DND-41 (cell line): ENCODE measurements at regions not wholly inside any gene's neighbourhood (a gene's known extent, or its start where the extent isn't known, plus 50 kb on each side); places are given as distances from the start of the nearest gene placed in this dataset.

Experiments
- ATAC-seq: fragments of 200-7000 bp; cut with Tn5 transposase; 3 replicates; pipeline ENCODE4 v1.9.1; 2021; ENCODE audit warnings: low read depth; ENCODE audit not compliant: insufficient read depth
- DNase-seq: peaks from one replicate; pipeline ENCODE4 v3.0.0-alpha.2; 2020
- H2AFZ ChIP-seq: 2 replicates; pipeline ENCODE4 v1.6.0; 2012; ENCODE audit warnings: low read depth, low read length
- H3K27ac ChIP-seq: 2 replicates; pipeline ENCODE4 v1.5.1; 2012; ENCODE audit warnings: low read length, inconsistent platforms
- H3K27me3 ChIP-seq: fragments of 200-600 bp; sonication (generic); 2 replicates; pipeline ENCODE4 v1.6.0; 2012; ENCODE audit warnings: low read length, mild to moderate bottlenecking, inconsistent platforms; ENCODE audit not compliant: insufficient read depth, poor library complexity
- H3K36me3 ChIP-seq: 2 replicates; pipeline ENCODE4 v1.5.1; 2012; ENCODE audit warnings: low read length, inconsistent platforms; ENCODE audit not compliant: insufficient read depth
- H3K4me1 ChIP-seq: 2 replicates; pipeline ENCODE4 v1.5.1; 2012; ENCODE audit warnings: mild to moderate bottlenecking, low read length; ENCODE audit not compliant: insufficient read depth
- H3K4me2 ChIP-seq: 2 replicates; pipeline ENCODE4 v1.6.0; 2012; ENCODE audit warnings: mild to moderate bottlenecking, moderate library complexity, low read length, inconsistent platforms; ENCODE audit not compliant: insufficient read depth
- H3K4me3 ChIP-seq, 2 experiments: fragments of 200-600 bp in 1 of 2; shearing (Covaris generic) in 1 of 2; 2 replicates each; pipeline ENCODE4 v1.5.1; 2012 to 2016; ENCODE audit warnings: inconsistent platforms in 2 of 2, low read length in 2 of 2, mild to moderate bottlenecking in 2 of 2, low read depth in 1 of 2, moderate library complexity in 1 of 2
- H3K79me2 ChIP-seq: 2 replicates; pipeline ENCODE4 v1.6.0; 2012; ENCODE audit warnings: low read length, inconsistent platforms; ENCODE audit not compliant: insufficient read depth
- H3K9ac ChIP-seq: 2 replicates; pipeline ENCODE4 v1.6.0; 2012; ENCODE audit warnings: low read depth, mild to moderate bottlenecking, inconsistent platforms, low read length, moderate library complexity
- H3K9me3 ChIP-seq: 2 replicates; pipeline ENCODE4 v1.5.1; 2012; ENCODE audit warnings: low read length, moderate library complexity, mild to moderate bottlenecking, inconsistent platforms; ENCODE audit not compliant: insufficient read depth, severe bottlenecking
- H4K20me1 ChIP-seq: 2 replicates; pipeline ENCODE4 v1.6.0; 2012; ENCODE audit warnings: low read length; ENCODE audit not compliant: insufficient read depth
- EZH2 ChIP-seq: IDR thresholded peaks from 3 replicates; pipeline ENCODE4 v1.6.1; 2012; ENCODE audit warnings: borderline replicate concordance, low read depth, mild to moderate bottlenecking, moderate library complexity, low read length, inconsistent platforms; ENCODE audit not compliant: severe bottlenecking
- TF ChIP-seq, protein P1 (sequence below): IDR thresholded peaks from 2 replicates; pipeline ENCODE4 v1.5.1; 2012; ENCODE audit warnings: borderline replicate concordance, low read length, moderate library complexity, mild to moderate bottlenecking; ENCODE audit not compliant: poor library complexity, severe bottlenecking; ENCODE audit errors: extremely low read depth

DNA sequence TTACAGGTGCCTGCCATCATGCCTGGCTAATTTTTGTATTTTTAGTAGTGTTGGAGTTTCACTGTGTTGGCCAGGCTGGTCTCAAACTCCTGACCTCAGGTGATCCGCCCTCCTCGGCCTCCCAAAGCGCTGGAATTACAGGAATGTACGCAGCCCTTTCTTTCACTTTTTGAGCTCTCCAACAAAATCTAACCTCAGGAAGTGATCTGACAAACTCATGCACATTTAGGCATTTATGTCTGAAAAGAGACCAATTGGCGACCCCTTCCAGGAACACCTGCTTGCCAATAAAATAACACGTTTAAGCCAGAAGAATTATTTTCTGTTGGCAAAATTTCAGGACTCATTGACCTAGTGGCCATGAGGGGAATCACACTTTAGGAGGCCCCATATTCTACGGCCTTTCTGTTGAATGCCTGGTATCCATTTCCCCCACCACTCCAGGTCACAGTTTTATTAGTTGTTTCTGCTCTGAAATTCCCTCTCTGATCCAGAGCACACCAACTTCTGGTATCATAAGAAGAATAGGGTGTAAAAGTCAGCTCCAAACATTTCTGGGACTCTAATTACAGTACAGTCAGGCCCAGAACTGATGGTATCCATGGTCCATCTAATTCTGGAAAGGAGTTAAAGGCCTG is 65.8 kb upstream of the FRMD4A start:
- no peaks in the 10 kb centered on the region for H4K20me1 ChIP-seq
- no peaks in the 10 kb centered on the region for H3K36me3 ChIP-seq
- no peak overlapping the region for H3K27ac ChIP-seq
- no peak overlapping the region for H3K9ac ChIP-seq
- DNase-seq (no peak), ATAC-seq (no peak)
- H2AFZ ChIP-seq = no peak overlapping the region
- H3K4me2 ChIP-seq = no peak overlapping the region
- no peaks in the 10 kb centered on the region for H3K27me3 ChIP-seq
- H3K4me1 ChIP-seq = no peaks in the 10 kb centered on the region
- H3K4me3 ChIP-seq = no peak overlapping the region
- no peak for TF ChIP-seq EZH2
- TF ChIP-seq, protein P1, sequence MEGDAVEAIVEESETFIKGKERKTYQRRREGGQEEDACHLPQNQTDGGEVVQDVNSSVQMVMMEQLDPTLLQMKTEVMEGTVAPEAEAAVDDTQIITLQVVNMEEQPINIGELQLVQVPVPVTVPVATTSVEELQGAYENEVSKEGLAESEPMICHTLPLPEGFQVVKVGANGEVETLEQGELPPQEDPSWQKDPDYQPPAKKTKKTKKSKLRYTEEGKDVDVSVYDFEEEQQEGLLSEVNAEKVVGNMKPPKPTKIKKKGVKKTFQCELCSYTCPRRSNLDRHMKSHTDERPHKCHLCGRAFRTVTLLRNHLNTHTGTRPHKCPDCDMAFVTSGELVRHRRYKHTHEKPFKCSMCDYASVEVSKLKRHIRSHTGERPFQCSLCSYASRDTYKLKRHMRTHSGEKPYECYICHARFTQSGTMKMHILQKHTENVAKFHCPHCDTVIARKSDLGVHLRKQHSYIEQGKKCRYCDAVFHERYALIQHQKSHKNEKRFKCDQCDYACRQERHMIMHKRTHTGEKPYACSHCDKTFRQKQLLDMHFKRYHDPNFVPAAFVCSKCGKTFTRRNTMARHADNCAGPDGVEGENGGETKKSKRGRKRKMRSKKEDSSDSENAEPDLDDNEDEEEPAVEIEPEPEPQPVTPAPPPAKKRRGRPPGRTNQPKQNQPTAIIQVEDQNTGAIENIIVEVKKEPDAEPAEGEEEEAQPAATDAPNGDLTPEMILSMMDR = peak; percentile 31
- no peaks in the 10 kb centered on the region for H3K79me2 ChIP-seq
- H3K9me3 ChIP-seq = no peaks in the 10 kb centered on the region

DNA sequence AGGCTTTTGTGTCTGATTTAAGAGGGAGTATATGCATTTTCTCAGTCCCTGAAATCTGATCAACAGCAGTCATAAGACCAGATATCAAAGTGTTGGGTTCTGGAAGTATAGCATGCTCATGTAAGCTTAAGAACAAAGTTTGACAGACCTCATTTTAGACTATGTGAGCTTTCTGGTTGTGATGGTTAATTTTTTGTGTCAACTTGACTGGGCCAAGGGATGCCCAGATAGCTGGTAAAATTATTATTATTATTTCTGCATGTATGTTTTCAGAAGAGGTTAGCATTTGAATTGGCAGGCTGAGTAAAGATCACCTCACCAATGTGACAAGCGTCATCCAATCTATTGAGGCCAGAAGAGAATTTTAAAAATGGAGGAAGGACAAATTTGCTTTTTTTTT is 63.5 kb upstream of the FRMD4A start:
- Histone ChIP-seq H3K9ac (no peak overlapping the region), H3K79me2 (no peaks in the 10 kb centered on the region), H3K4me3 (no peak overlapping the region), H3K36me3 (no peaks in the 10 kb centered on the region), H3K4me1 (no peaks in the 10 kb centered on the region), H3K4me2 (no peak overlapping the region), H2AFZ (no peak overlapping the region), H3K9me3 (no peaks in the 10 kb centered on the region), H3K27ac (no peak overlapping the region), H4K20me1 (no peaks in the 10 kb centered on the region), H3K27me3 (no peaks in the 10 kb centered on the region)
- ATAC-seq (no peak), DNase-seq (no peak)
- TF ChIP-seq EZH2 = no peak
- TF ChIP-seq, protein P1 = no peak

DNA sequence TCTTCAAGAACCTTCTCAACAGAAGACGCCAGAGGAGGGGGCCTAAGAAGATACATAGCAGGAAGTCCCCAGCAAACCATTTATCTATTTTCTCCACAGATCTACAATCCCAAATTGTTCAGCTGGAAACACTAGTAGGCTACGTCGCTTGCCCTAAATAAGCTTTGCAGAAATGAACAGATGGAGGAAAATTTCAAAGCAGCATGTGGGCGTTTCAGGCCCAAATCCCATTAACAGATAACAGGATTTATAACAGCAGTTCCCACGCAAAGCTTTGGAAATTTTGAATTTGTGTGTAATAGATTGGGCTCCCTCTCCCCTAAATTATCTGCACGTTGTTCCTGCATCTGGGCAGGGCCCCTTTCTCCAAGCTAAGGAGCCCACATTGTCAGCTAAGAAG is 60.6 kb upstream of the FRMD4A start:
- H3K4me2 ChIP-seq = no peak overlapping the region
- H3K4me3 ChIP-seq = no peak overlapping the region
- no peak overlapping the region for H3K9ac ChIP-seq
- TF ChIP-seq EZH2 = no peak
- TF ChIP-seq, protein P1 = no peak
- no peaks in the 10 kb centered on the region for H3K79me2 ChIP-seq
- no peaks in the 10 kb centered on the region for H3K4me1 ChIP-seq
- H3K36me3 ChIP-seq = no peaks in the 10 kb centered on the region
- no peaks in the 10 kb centered on the region for H3K27me3 ChIP-seq
- no peaks in the 10 kb centered on the region for H3K9me3 ChIP-seq
- ATAC-seq = no peak
- H4K20me1 ChIP-seq = no peaks in the 10 kb centered on the region
- H3K27ac ChIP-seq = no peak overlapping the region
- H2AFZ ChIP-seq = no peak overlapping the region
- DNase-seq = no peak
